ENCODE measurements at regions not wholly inside any gene's neighbourhood (a gene's known extent, or its start where the extent isn't known, plus 50 kb on each side); places are given as distances from the start of the nearest gene placed in this dataset.

DNA sequence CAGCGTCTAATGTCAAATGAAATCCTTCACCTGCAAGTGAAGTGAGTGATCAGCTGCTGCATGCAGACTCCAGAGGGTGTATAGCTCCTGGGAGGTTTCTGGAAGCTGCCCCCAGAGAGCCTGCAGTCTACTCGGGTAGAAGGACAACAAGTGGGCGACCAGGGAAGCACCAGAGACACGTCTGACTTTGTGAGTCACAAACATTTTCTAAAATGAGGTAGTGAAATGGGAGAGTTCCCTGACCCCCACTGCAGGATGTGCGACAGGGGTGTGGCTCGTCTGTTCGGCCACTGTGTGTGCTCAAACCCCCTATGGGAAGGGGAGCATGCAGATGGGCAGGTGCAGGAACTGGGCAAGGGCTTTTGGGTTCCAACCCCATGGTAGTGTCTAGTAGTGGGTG, 177.1 kb upstream of the PRKCQ start:
- no peak overlapping the region for H3K4me2 ChIP-seq
- peaks cover 17% of the 10 kb centered on the region for H3K9me3 Mint-ChIP-seq
- peaks cover 15% of the 10 kb centered on the region for H3K4me1 ChIP-seq
- H2AFZ ChIP-seq (replicated peaks): no peak overlapping the region
- no peak overlapping the region for H3K9ac ChIP-seq
- no peak overlapping the region for H3K27ac Mint-ChIP-seq
- H3K27me3 ChIP-seq: no peaks in the 10 kb centered on the region
- H3K9me3 ChIP-seq (ENCODE audit: low read depth): no peaks in the 10 kb centered on the region
- H3K36me3 Mint-ChIP-seq: no peaks in the 10 kb centered on the region
- no peak overlapping the region for H3K4me3 Mint-ChIP-seq
- no peaks in the 10 kb centered on the region for H4K20me1 ChIP-seq (ENCODE audit: low read depth)
- peaks cover 30% of the 10 kb centered on the region for H3K4me1 Mint-ChIP-seq
- no peak for TF ChIP-seq EZH2 (IDR thresholded peaks at IDR 0.05)
- no peak for TF ChIP-seq CTCF (IDR thresholded peaks at IDR 0.05)
- TF ChIP-seq EZH2phosphoT487 (IDR thresholded peaks at IDR 0.05): no peak
- no peak overlapping the region for H3K27ac ChIP-seq
- peaks cover 8% of the 10 kb centered on the region for H3K27me3 Mint-ChIP-seq (ENCODE audit: insufficient read depth, low read depth)
- H3F3A ChIP-seq (ENCODE audit: low read depth): no peaks in the 10 kb centered on the region
- no peak overlapping the region for H3K4me3 ChIP-seq
- no peaks in the 10 kb centered on the region for H3K36me3 ChIP-seq
- H3K79me2 ChIP-seq (ENCODE audit: low read depth): no peaks in the 10 kb centered on the region
- DNase-seq (ENCODE audit: low spot score): no peak

GRCh38 chr10:6756716-6757115, 176.6 kb upstream of the PRKCQ start:
- DNase-seq (ENCODE audit: low spot score): no peak
- Histone ChIP-seq H3K27ac (no peak overlapping the region), H4K20me1 (ENCODE audit: low read depth) (no peaks in the 10 kb centered on the region), H3K9me3 (ENCODE audit: low read depth) (no peaks in the 10 kb centered on the region), H3K9ac (no peak overlapping the region), H3K4me2 (no peak overlapping the region), H3K79me2 (ENCODE audit: low read depth) (no peaks in the 10 kb centered on the region), H3K36me3 (no peaks in the 10 kb centered on the region), H3F3A (ENCODE audit: low read depth) (no peaks in the 10 kb centered on the region), H3K4me1 (peaks cover 15% of the 10 kb centered on the region), H3K4me3 (no peak overlapping the region), H3K27me3 (no peaks in the 10 kb centered on the region), H2AFZ (replicated peaks) (no peak overlapping the region)
- TF ChIP-seq CTCF (IDR thresholded peaks at IDR 0.05) (no peak), EZH2phosphoT487 (IDR thresholded peaks at IDR 0.05) (no peak), EZH2 (IDR thresholded peaks at IDR 0.05) (no peak)
- no peak overlapping the region for H3K4me3 Mint-ChIP-seq
- H3K9me3 Mint-ChIP-seq: peaks cover 17% of the 10 kb centered on the region
- no peaks in the 10 kb centered on the region for H3K36me3 Mint-ChIP-seq
- H3K27me3 Mint-ChIP-seq (ENCODE audit: insufficient read depth, low read depth): peaks cover 8% of the 10 kb centered on the region
- no peak overlapping the region for H3K27ac Mint-ChIP-seq
- peaks cover 30% of the 10 kb centered on the region for H3K4me1 Mint-ChIP-seq

- H3K9me3 ChIP-seq (ENCODE audit: low read depth): no peaks in the 10 kb centered on the region
- H3K27me3 Mint-ChIP-seq (ENCODE audit: insufficient read depth, low read depth): peaks cover 8% of the 10 kb centered on the region
- DNase-seq (ENCODE audit: low spot score): no peak
- H3K36me3 ChIP-seq: no peaks in the 10 kb centered on the region
- H3F3A ChIP-seq (ENCODE audit: low read depth): no peaks in the 10 kb centered on the region
- H3K9ac ChIP-seq: no peak overlapping the region
- no peaks in the 10 kb centered on the region for H3K36me3 Mint-ChIP-seq
- H3K9me3 Mint-ChIP-seq: peaks cover 15% of the 10 kb centered on the region
- no peak overlapping the region for H3K4me2 ChIP-seq
- H3K27ac ChIP-seq: no peak overlapping the region
- no peaks in the 10 kb centered on the region for H4K20me1 ChIP-seq (ENCODE audit: low read depth)
- H2AFZ ChIP-seq (replicated peaks): no peak overlapping the region
- H3K27me3 ChIP-seq: no peaks in the 10 kb centered on the region
- H3K4me3 ChIP-seq: no peak overlapping the region
- H3K4me3 Mint-ChIP-seq: no peak overlapping the region
- no peaks in the 10 kb centered on the region for H3K79me2 ChIP-seq (ENCODE audit: low read depth)
- H3K27ac Mint-ChIP-seq: no peak overlapping the region
- H3K4me1 Mint-ChIP-seq: peaks cover 30% of the 10 kb centered on the region
- H3K4me1 ChIP-seq: peaks cover 15% of the 10 kb centered on the region
- TF ChIP-seq EZH2phosphoT487 (IDR thresholded peaks at IDR 0.05): no peak
- no peak for TF ChIP-seq EZH2 (IDR thresholded peaks at IDR 0.05)
- no peak for TF ChIP-seq CTCF (IDR thresholded peaks at IDR 0.05)
Measured at GRCh38 chr10:6755781-6756460, 175.8 kb upstream of the PRKCQ start.

Data from neural progenitor cell (in vitro differentiated cells).